Tongue (tissue), 2 donors: ENCODE measurements at regions not wholly inside any gene's neighbourhood (a gene's known extent, or its start where the extent isn't known, plus 50 kb on each side); places are given as distances from the start of the nearest gene placed in this dataset. TPM values are rescaled to one million over a fixed set of nuclear protein-coding genes. Genes with fewer than 3 reads are reported as not detected.

Experiments
- DNase-seq: peaks from one replicate; pipeline ENCODE4 v3.0.0-alpha.2; 2015
- small RNA-seq: library from RNA; depleted of rRNA; stranded (forward); fragments of <200 nt; gene quantifications from one replicate; pipeline ENCODE3, GENCODE V24; 2014; ENCODE audit warnings: low replicate concordance

DNA sequence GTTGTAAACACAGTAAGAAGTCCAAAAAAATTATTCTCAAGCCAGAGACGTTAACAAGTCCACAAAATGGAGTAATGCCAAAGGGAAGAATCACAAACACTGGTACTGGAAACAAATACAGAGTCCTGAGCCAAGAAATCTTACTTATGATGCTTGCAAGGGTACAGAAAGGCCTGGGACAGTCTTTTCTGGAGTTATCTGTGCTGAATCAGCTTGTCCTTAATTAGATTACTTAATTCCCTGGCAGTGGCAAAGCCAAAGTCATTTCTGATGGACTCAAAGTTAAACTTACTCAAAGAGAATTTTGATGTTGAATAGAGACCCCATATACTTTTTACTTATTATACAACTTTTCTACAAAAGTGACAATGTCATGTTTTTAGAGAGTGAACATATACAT is 610.5 kb upstream of the ITGA1 start:
- no peak for DNase-seq

DNA sequence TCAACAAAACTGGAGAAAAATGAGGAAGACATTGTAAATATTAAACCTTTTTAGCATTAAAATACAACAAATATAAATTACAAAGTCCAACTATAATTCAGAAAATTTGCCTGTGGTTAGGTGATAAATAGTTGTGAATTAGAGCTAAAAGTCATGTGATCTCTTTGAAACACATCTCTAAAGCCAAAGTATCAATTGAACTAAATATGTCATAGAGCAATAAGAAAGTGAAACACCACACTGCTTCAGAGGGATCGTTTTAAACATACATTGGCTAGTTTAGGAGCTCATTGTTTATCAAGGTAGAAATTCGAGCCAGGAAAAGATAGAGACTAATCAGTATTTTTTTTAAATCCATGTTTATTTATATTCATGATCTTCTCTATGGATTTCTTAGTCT is 606.3 kb upstream of the ITGA1 start:
- DNase-seq: no peak

DNA sequence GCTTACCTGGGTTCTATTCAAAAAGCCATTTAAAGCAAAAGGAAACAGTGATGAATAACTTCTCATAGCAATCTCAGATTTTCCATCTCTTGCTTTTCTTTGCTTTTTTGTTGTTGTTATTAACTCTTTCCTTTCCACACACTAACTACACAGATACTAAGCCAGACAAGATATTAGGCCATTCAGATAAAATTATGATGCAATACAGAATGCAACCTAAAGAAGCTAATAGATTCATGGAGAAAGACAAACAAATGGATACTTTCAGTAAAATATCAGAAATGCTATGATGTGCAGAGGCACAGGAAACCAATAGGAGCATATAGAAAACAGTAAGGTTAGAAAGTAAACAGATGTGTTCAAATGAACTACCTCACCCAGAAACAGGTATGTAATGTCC is 597.0 kb upstream of the ITGA1 start:
- DNase-seq: no peak

GRCh38 chr5:52199833-52200232 is 587.9 kb upstream of the ITGA1 start:
- no peak for DNase-seq

DNA sequence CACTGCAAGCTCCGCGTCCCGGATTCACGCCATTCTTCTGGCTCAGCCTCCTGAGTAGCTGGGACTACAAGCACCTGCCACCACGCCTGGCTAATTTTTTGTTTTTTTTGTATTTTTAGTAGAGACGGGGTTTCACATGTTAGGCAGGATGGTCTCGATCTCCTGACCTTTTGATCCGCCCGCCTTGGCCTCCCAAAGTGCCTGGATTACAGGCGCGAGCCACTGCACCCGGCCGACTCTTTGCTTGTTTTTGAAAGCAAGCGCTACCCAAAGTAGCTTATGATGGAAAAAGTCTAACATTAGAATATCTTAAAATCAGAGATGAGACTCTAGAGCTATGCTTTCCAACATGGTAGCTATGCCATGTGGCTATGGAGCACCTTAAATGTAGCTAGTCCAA is 585.5 kb upstream of the ITGA1 start:
- no peak for DNase-seq

DNA sequence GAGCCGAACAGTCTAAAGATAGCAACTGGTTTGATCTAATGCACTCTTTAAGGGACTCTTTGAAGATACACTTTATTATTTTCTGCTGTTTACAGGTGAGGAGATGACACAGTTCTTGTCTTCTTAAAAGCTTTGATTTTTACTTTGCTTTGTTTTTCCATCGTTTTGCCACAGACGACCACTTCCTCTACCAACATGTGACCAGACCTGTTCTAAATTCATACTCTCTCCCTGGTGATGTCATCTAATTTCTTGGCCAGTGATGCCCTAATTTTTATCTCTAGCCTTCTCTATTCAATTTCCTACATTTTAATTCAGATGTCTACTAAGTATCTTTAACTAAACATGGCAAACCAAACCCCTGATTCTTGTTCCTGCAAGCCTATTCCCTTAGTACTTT is 583.4 kb upstream of the ITGA1 start:
- no peak for DNase-seq

Small RNAs in the stretch of these regions (small RNA-seq; reads per million reads assigned to genes)
- gene RNA5SP182: not detected
